Endodermal cell (in vitro differentiated cells): ENCODE measurements at regions not wholly inside any gene's neighbourhood (a gene's known extent, or its start where the extent isn't known, plus 50 kb on each side); places are given as distances from the start of the nearest gene placed in this dataset.

Experiments
- DNase-seq: peaks from one replicate; pipeline ENCODE4 v3.0.0-alpha.2; 2017
- H3K27ac ChIP-seq: 2 replicates; pipeline ENCODE4 v1.5.1; 2013; ENCODE audit warnings: mild to moderate bottlenecking, low read depth, low read length, moderate library complexity
- H3K27me3 ChIP-seq: 2 replicates; pipeline ENCODE4 v1.6.1; 2013; ENCODE audit warnings: mild to moderate bottlenecking, low read length, moderate library complexity; ENCODE audit not compliant: insufficient read depth, control insufficient read depth, poor library complexity, severe bottlenecking
- H3K36me3 ChIP-seq: 2 replicates; pipeline ENCODE4 v1.7.0; 2013; ENCODE audit warnings: mild to moderate bottlenecking, low read length, moderate library complexity; ENCODE audit not compliant: control insufficient read depth, insufficient read depth
- H3K4me1 ChIP-seq: one replicate; pipeline ENCODE4 v1.7.0; 2013; ENCODE audit warnings: low read length; ENCODE audit not compliant: control insufficient read depth, insufficient read depth
- H3K4me3 ChIP-seq: 2 replicates; pipeline ENCODE4 v1.5.1; 2013; ENCODE audit warnings: mild to moderate bottlenecking, low read length, moderate library complexity
- H3K9ac ChIP-seq: 2 replicates; pipeline ENCODE4 v1.6.1; 2013; ENCODE audit warnings: mild to moderate bottlenecking, low read length, moderate library complexity; ENCODE audit not compliant: poor library complexity, severe bottlenecking; ENCODE audit errors: extremely low read depth
- H3K9me3 ChIP-seq: 2 replicates; pipeline ENCODE4 v1.6.1; 2013; ENCODE audit warnings: mild to moderate bottlenecking, low read length, moderate library complexity; ENCODE audit not compliant: control insufficient read depth
- H3K27ac Mint-ChIP-seq: 2 replicates; pipeline ENCODE4 v1.8.0; 2020; ENCODE audit warnings: mixed read lengths
- H3K27me3 Mint-ChIP-seq: 2 replicates; pipeline ENCODE4 v1.8.0; 2021; ENCODE audit warnings: mild to moderate bottlenecking, mixed read lengths; ENCODE audit not compliant: insufficient read depth
- H3K36me3 Mint-ChIP-seq: 2 replicates; pipeline ENCODE4 v1.8.0; 2020; ENCODE audit warnings: low read depth, mixed read lengths
- H3K4me1 Mint-ChIP-seq: 2 replicates; pipeline ENCODE4 v1.8.0; 2020; ENCODE audit warnings: mixed read lengths
- H3K4me3 Mint-ChIP-seq: 2 replicates; pipeline ENCODE4 v1.8.0; 2020; ENCODE audit warnings: mild to moderate bottlenecking, moderate library complexity, mixed read lengths
- H3K9me3 Mint-ChIP-seq: 2 replicates; pipeline ENCODE4 v1.8.0; 2020; ENCODE audit warnings: mild to moderate bottlenecking, mixed read lengths
- WGBS, 2 experiments: methylation state at CpG; one replicate each; pipeline versions ENCODE4 v1.1.5 to v1.1.7; 2013; ENCODE audit warnings: missing lambda C conversion rate in 2 of 2, mixed read lengths in 1 of 2; ENCODE audit not compliant: insufficient coverage in 1 of 2, insufficient read length in 1 of 2; 5-methylcytosine and 5-hydroxymethylcytosine counted together
- TF ChIP-seq, protein P1 (sequence below): fragments of 200-600 bp; sonication (generic); conservative IDR thresholded peaks from 2 replicates; pipeline ENCODE4 v1.5.0; 2021; ENCODE audit warnings: antibody characterized with exemption, mild to moderate bottlenecking

DNA sequence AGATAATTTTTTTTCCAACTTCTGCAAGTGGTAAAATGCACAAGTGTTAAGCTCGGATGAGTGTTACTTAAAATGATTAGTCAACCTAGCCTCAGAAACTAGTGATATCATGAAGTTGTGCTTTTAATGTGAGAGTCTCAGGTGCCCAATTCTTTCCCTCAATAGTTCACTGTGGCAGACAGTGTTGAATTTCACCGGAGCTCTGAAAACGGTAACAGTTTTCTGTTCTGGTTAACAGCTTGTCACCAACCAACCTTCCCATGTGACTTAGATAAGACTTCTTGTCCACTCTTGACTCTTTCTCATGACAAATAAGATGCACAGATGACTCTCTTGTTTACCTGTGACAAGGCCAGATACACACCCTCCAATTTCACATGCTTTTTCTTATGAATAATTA is 125.5 kb downstream of the OSTF1 start:
- 87 to 92% methylated on average over 3 of the region's 3 CpGs for WGBS, 2 experiments
- TF ChIP-seq, protein P1, sequence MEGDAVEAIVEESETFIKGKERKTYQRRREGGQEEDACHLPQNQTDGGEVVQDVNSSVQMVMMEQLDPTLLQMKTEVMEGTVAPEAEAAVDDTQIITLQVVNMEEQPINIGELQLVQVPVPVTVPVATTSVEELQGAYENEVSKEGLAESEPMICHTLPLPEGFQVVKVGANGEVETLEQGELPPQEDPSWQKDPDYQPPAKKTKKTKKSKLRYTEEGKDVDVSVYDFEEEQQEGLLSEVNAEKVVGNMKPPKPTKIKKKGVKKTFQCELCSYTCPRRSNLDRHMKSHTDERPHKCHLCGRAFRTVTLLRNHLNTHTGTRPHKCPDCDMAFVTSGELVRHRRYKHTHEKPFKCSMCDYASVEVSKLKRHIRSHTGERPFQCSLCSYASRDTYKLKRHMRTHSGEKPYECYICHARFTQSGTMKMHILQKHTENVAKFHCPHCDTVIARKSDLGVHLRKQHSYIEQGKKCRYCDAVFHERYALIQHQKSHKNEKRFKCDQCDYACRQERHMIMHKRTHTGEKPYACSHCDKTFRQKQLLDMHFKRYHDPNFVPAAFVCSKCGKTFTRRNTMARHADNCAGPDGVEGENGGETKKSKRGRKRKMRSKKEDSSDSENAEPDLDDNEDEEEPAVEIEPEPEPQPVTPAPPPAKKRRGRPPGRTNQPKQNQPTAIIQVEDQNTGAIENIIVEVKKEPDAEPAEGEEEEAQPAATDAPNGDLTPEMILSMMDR, result no peak
- Histone ChIP-seq H3K9ac (no peak overlapping the region), H3K4me1 (no peaks in the 10 kb centered on the region), H3K4me3 (no peak overlapping the region), H3K9me3 (no peaks in the 10 kb centered on the region), H3K27me3 (no peaks in the 10 kb centered on the region), H3K36me3 (no peaks in the 10 kb centered on the region), H3K27ac (no peak overlapping the region)
- no peaks in the 10 kb centered on the region for H3K27me3 Mint-ChIP-seq
- no peaks in the 10 kb centered on the region for H3K4me1 Mint-ChIP-seq
- no peaks in the 10 kb centered on the region for H3K36me3 Mint-ChIP-seq
- no peak overlapping the region for H3K27ac Mint-ChIP-seq
- DNase-seq, result no peak
- H3K4me3 Mint-ChIP-seq, result no peak overlapping the region
- H3K9me3 Mint-ChIP-seq, result peaks cover 6% of the 10 kb centered on the region

DNA sequence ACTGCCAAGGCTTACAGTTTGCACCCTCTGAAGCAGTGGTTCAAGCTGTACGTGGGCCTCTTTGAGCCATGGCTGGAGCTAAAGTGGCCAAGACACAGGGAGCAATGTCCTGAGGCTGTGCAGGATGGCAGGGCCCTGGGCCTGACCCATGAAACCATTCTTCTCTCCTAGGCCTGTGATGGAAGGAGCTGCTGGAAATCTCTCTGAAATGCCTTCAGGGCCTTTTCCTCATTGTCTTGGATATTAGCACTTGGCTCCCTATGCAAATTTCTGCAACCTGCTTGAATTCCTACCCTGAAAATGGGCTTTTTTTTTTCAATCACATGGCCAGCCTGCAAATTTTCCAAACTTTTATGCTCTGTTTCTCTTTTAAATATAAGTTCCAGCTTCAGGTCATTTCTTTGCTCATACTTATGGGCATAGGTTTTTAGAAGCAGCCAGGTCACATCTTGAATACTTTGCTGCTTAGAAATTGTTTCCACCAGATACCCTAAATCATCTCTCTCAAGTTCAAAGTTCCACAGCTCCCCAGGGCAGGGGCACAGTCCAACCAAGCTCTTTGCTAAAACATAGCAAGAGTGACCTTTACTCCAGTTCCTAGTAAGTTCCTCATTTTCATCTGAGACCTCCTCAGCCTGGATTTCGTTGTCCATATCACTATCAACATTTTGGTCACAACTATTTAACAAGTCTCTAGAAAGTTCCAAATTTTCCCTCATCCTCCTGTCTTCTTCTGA is 138.3 kb downstream of the OSTF1 start:
- Histone ChIP-seq H3K27me3 (no peaks in the 10 kb centered on the region), H3K9me3 (peaks cover 10% of the 10 kb centered on the region), H3K9ac (no peak overlapping the region), H3K36me3 (no peaks in the 10 kb centered on the region), H3K27ac (no peak overlapping the region), H3K4me1 (no peaks in the 10 kb centered on the region), H3K4me3 (no peak overlapping the region)
- Mint-ChIP-seq H3K27me3 (no peaks in the 10 kb centered on the region), H3K27ac (no peak overlapping the region), H3K4me3 (no peak overlapping the region), H3K36me3 (no peaks in the 10 kb centered on the region), H3K9me3 (peaks cover 32% of the 10 kb centered on the region), H3K4me1 (peaks cover 2% of the 10 kb centered on the region)
- TF ChIP-seq, protein P1, result no peak
- DNase-seq, result no peak
- 82% methylated on average over 2 of the region's 2 CpGs for WGBS, 2 experiments

DNA sequence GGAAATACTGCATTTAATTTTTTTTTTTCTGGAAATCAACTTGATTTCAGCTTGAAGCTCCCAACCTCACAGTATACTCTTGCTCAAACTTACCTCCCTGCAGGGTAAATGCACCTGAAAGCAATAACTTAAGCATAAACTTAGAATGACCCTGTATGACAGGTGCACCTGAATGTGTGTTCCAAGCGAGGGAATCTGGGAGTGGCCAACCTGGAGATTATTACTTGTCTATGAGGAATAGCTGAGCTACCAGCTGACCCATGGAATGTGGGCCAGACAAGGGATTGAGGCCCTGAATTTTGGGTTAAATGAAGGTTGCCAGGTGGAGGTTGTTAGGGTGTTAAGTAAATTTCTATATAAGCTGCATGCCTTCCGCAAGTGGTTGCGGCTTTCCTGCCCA is 140.6 kb downstream of the OSTF1 start:
- H3K36me3 ChIP-seq, result no peaks in the 10 kb centered on the region
- no peaks in the 10 kb centered on the region for H3K27me3 Mint-ChIP-seq
- peaks cover 10% of the 10 kb centered on the region for H3K9me3 ChIP-seq
- H3K36me3 Mint-ChIP-seq, result no peaks in the 10 kb centered on the region
- no peak overlapping the region for H3K27ac Mint-ChIP-seq
- DNase-seq, result no peak
- peaks cover 24% of the 10 kb centered on the region for H3K9me3 Mint-ChIP-seq
- TF ChIP-seq, protein P1, result no peak
- H3K9ac ChIP-seq, result no peak overlapping the region
- H3K4me3 Mint-ChIP-seq, result no peak overlapping the region
- 92 to 93% methylated on average over 2 to 3 of the region's 3 CpGs for WGBS, 2 experiments
- H3K4me1 ChIP-seq, result no peaks in the 10 kb centered on the region
- peaks cover 2% of the 10 kb centered on the region for H3K4me1 Mint-ChIP-seq
- no peaks in the 10 kb centered on the region for H3K27me3 ChIP-seq
- no peak overlapping the region for H3K27ac ChIP-seq
- no peak overlapping the region for H3K4me3 ChIP-seq
